ENCODE measurements at regions not wholly inside any gene's neighbourhood (a gene's known extent, or its start where the extent isn't known, plus 50 kb on each side); places are given as distances from the start of the nearest gene placed in this dataset.
"Not testable (repeated sequence)": the region's sequence is repeated elsewhere in the genome, so short reads cannot be mapped to it uniquely, and the experiment has no call there.

- DNase-seq, result no peak
Observed at GRCh38 chr6:81088145-81088544, 664.3 kb downstream of the TENT5A start.

GRCh38 chr6:81086991-81087390, 665.5 kb downstream of the TENT5A start:
- no peak for DNase-seq

- no peak for DNase-seq
Observed at GRCh38 chr6:81085431-81085790, 667.1 kb downstream of the TENT5A start.

GRCh38 chr6:81084776-81085430, 667.6 kb downstream of the TENT5A start:
- no peak for DNase-seq

- no peak for DNase-seq
Observed at GRCh38 chr6:81075974-81076373, 676.5 kb downstream of the TENT5A start.

- no peak for DNase-seq
Observed at GRCh38 chr6:81073318-81073717, 679.2 kb downstream of the TENT5A start.

GRCh38 chr6:81071121-81071520, 681.4 kb downstream of the TENT5A start:
- DNase-seq, result no peak

GRCh38 chr6:81067057-81067456, 685.4 kb downstream of the TENT5A start:
- DNase-seq, result no peak

GRCh38 chr6:81063891-81064290, 688.6 kb downstream of the TENT5A start:
- no peak for DNase-seq

GRCh38 chr6:81054036-81054435, 698.4 kb downstream of the TENT5A start:
- DNase-seq, result no peak

- DNase-seq, result no peak
Observed at GRCh38 chr6:81051952-81052351, 700.5 kb downstream of the TENT5A start.

GRCh38 chr6:81049425-81050042, 702.9 kb downstream of the TENT5A start:
- DNase-seq, result no peak

- DNase-seq, result no peak
Observed at GRCh38 chr6:81031416-81031815, 721.1 kb downstream of the TENT5A start.

GRCh38 chr6:81026041-81026553, 726.4 kb downstream of the TENT5A start:
- DNase-seq, result no peak

GRCh38 chr6:81023709-81024108, 728.8 kb downstream of the TENT5A start:
- no peak for DNase-seq

GRCh38 chr6:81023007-81023582, 729.4 kb downstream of the TENT5A start:
- DNase-seq, result no peak

- DNase-seq, result not testable (repeated sequence)
Observed at GRCh38 chr6:81017586-81017985, 734.9 kb downstream of the TENT5A start.

- no peak for DNase-seq
Observed at GRCh38 chr6:81003894-81004293, 748.6 kb downstream of the TENT5A start.

GRCh38 chr6:81003156-81003555, 749.3 kb downstream of the TENT5A start:
- no peak for DNase-seq

- DNase-seq, result no peak
Observed at GRCh38 chr6:81002126-81002525, 750.4 kb downstream of the TENT5A start.

- no peak for DNase-seq
Observed at GRCh38 chr6:80991316-80991715, 761.2 kb downstream of the TENT5A start.

- DNase-seq, result no peak
Observed at GRCh38 chr6:80988892-80989291, 763.6 kb downstream of the TENT5A start.

GRCh38 chr6:80988286-80988685, 764.2 kb downstream of the TENT5A start:
- no peak for DNase-seq

GRCh38 chr6:80981226-80981625, 771.3 kb downstream of the TENT5A start:
- not testable (repeated sequence) for DNase-seq

Data from T1000 (cell line).